BJ (cell line): ENCODE measurements at regions not wholly inside any gene's neighbourhood (a gene's known extent, or its start where the extent isn't known, plus 50 kb on each side); places are given as distances from the start of the nearest gene placed in this dataset.

Experiments used
- CTCF ChIA-PET: fragments of 350-600 bp; formaldehyde crosslinking; extraction: SDS; loops from one replicate; lab custom pipeline; 2021; ENCODE audit warnings: antibody characterized with exemption, inconsistent platforms; lab: Yijun Ruan, JAX
- POLR2A ChIA-PET: fragments of 300-600 bp; sonication (Branson Sonifier 250); formaldehyde crosslinking; extraction: SDS; loops from one replicate; lab custom pipeline; 2021; ENCODE audit warnings: antibody characterized with exemption; lab: Charles Lee
- DNase-seq: peaks from one replicate; pipeline ENCODE4 v3.0.0-alpha.2; 2011; ENCODE audit warnings: low read depth
- H3K27me3 ChIP-seq: 2 replicates; pipeline ENCODE4 v1.6.0; 2011; ENCODE audit warnings: low read length; ENCODE audit not compliant: control insufficient read depth, insufficient read depth
- H3K36me3 ChIP-seq: 2 replicates; pipeline ENCODE4 v1.5.1; 2011; ENCODE audit warnings: low read length; ENCODE audit not compliant: control insufficient read depth, insufficient read depth
- H3K4me3 ChIP-seq: 2 replicates; pipeline ENCODE4 v1.5.1; 2011; ENCODE audit warnings: low read depth, mild to moderate bottlenecking, control low read depth, low read length
- TF ChIP-seq, protein P1 (sequence below): IDR thresholded peaks from 2 replicates; pipeline ENCODE4 v1.5.1; 2011; ENCODE audit warnings: low read depth, mild to moderate bottlenecking, control low read depth, inconsistent platforms, low read length, moderate library complexity; ENCODE audit not compliant: insufficient read depth

DNA sequence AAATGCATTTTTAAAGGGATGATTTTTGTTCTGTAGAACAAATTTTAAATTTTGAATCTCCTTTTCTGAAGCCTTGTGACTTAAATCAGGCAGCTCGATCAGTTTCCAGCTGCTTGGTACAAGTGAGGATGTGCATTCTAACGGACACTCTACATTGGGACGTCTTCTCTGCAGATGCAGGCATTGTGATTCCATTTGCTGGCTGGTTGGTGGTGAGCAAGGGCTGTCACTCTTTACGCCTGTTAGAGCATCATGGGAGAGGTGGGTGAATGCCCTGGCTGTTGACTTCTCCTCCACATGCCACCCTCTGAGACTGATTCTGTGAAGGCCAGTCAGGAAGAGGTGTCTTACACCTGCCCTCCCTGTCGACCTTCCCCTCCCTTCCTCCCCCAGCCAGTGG, 240.5 kb upstream of the RNF32 start:
- TF ChIP-seq, protein P1, sequence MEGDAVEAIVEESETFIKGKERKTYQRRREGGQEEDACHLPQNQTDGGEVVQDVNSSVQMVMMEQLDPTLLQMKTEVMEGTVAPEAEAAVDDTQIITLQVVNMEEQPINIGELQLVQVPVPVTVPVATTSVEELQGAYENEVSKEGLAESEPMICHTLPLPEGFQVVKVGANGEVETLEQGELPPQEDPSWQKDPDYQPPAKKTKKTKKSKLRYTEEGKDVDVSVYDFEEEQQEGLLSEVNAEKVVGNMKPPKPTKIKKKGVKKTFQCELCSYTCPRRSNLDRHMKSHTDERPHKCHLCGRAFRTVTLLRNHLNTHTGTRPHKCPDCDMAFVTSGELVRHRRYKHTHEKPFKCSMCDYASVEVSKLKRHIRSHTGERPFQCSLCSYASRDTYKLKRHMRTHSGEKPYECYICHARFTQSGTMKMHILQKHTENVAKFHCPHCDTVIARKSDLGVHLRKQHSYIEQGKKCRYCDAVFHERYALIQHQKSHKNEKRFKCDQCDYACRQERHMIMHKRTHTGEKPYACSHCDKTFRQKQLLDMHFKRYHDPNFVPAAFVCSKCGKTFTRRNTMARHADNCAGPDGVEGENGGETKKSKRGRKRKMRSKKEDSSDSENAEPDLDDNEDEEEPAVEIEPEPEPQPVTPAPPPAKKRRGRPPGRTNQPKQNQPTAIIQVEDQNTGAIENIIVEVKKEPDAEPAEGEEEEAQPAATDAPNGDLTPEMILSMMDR, result no peak
- ChIA-PET POLR2A (no interaction called here), CTCF (no interaction called here)
- Histone ChIP-seq H3K36me3 (no peaks in the 10 kb centered on the region), H3K4me3 (no peak overlapping the region), H3K27me3 (no peaks in the 10 kb centered on the region)
- no peak for DNase-seq

DNA sequence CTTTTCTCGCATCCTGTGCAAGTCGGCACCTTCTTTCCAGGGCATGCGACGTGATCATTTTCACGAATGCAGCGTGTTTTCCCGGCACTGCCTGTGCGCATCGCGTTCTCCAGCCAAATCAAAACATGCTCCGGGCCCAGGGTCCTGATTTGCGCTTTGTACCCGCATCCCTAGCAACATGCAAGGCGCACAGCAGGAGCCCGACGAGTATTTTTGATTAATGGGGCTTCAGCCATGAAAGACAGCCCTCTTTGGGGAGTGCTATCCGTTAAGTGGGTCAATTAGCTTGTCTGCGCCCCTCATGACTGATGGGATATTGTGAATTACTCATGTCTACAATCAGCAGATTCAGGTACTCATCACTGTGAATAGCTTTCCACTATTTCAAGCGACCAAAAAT, 243.3 kb upstream of the RNF32 start:
- no peak overlapping the region for H3K4me3 ChIP-seq
- ChIA-PET POLR2A (no interaction called here), CTCF (no interaction called here)
- TF ChIP-seq, protein P1, result no peak
- DNase-seq, result no peak
- no peaks in the 10 kb centered on the region for H3K27me3 ChIP-seq
- H3K36me3 ChIP-seq, result no peaks in the 10 kb centered on the region

- TF ChIP-seq, protein P1, result no peak
- no peak for DNase-seq
- Histone ChIP-seq H3K36me3 (no peaks in the 10 kb centered on the region), H3K27me3 (no peaks in the 10 kb centered on the region), H3K4me3 (no peak overlapping the region)
- CTCF ChIA-PET, result no interaction called here
- POLR2A ChIA-PET, result no interaction called here
These were observed 251.4 kb upstream of the RNF32 start for GRCh38 chr7:156389116-156389692.

- Histone ChIP-seq H3K36me3 (no peaks in the 10 kb centered on the region), H3K4me3 (no peak overlapping the region), H3K27me3 (no peaks in the 10 kb centered on the region)
- TF ChIP-seq, protein P1, result no peak
- ChIA-PET POLR2A (no interaction called here), CTCF (no interaction called here)
- DNase-seq, result no peak
These were observed 254.5 kb upstream of the RNF32 start for GRCh38 chr7:156386097-156386496.

- ChIA-PET POLR2A (no interaction called here), CTCF (no interaction called here)
- TF ChIP-seq, protein P1, result no peak
- DNase-seq, result no peak
- Histone ChIP-seq H3K36me3 (no peaks in the 10 kb centered on the region), H3K27me3 (no peaks in the 10 kb centered on the region), H3K4me3 (no peak overlapping the region)
These were observed 255.9 kb upstream of the RNF32 start for GRCh38 chr7:156384706-156385105.
